A673 (cell line): ENCODE measurements at regions not wholly inside any gene's neighbourhood (a gene's known extent, or its start where the extent isn't known, plus 50 kb on each side); places are given as distances from the start of the nearest gene placed in this dataset.

ENCODE experiments used
- BruUV-seq: library from RNA; stranded (reverse); fragments of 400-500 nt; replicated peaks from 2 replicates; lab custom pipeline; 2021; lab: Mats Ljungman, UMichigan
- CTCF ChIA-PET: fragments of 300-600 bp; sonication (Branson Sonifier 250); formaldehyde crosslinking; loops from one replicate; lab custom pipeline; 2022; ENCODE audit warnings: antibody characterized with exemption; lab: Charles Lee
- POLR2A ChIA-PET: fragments of 300-600 bp; sonication (Branson Sonifier 250); formaldehyde crosslinking; loops from one replicate; lab custom pipeline; 2022; ENCODE audit warnings: antibody characterized with exemption; ENCODE audit not compliant: low non-redundant PET; lab: Charles Lee
- DNase-seq: peaks from one replicate; pipeline ENCODE4 v3.0.0-alpha.2; 2015; ENCODE audit warnings: low spot score
- H3K27ac ChIP-seq: fragments of 200-600 bp; sonication (generic); 2 replicates; pipeline ENCODE4 v1.5.1; 2016; ENCODE audit warnings: mixed run types, low read depth, mild to moderate bottlenecking, mixed read lengths, antibody characterized with exemption, low read length; ENCODE audit not compliant: poor library complexity, severe bottlenecking
- H3K27me3 ChIP-seq: fragments of 200-600 bp; sonication (generic); replicated peaks from 2 replicates; pipeline ENCODE4 v1.6.1; 2017; ENCODE audit warnings: mixed run types, low read depth, mild to moderate bottlenecking, mixed read lengths, antibody characterized with exemption, low read length; ENCODE audit not compliant: insufficient read depth, poor library complexity
- H3K36me3 ChIP-seq: fragments of 200-600 bp; sonication (generic); 2 replicates; pipeline ENCODE4 v1.6.1; 2016; ENCODE audit warnings: mixed run types, mild to moderate bottlenecking, mixed read lengths, antibody characterized with exemption, low read length; ENCODE audit not compliant: insufficient read depth, poor library complexity, severe bottlenecking
- H3K4me1 ChIP-seq: fragments of 200-600 bp; sonication (generic); 2 replicates; pipeline ENCODE4 v1.6.1; 2017; ENCODE audit warnings: mixed run types, mild to moderate bottlenecking, mixed read lengths, antibody characterized with exemption, low read length; ENCODE audit not compliant: insufficient read depth, poor library complexity, severe bottlenecking
- H3K4me3 ChIP-seq: fragments of 200-600 bp; sonication (generic); 2 replicates; pipeline ENCODE4 v1.5.1; 2016; ENCODE audit warnings: low read depth, mixed run types, mild to moderate bottlenecking, mixed read lengths, low read length; ENCODE audit not compliant: poor library complexity, severe bottlenecking
- H3K9me3 ChIP-seq: fragments of 200-600 bp; sonication (generic); 2 replicates; pipeline ENCODE4 v1.6.1; 2016; ENCODE audit warnings: mixed run types, low read depth, mild to moderate bottlenecking, mixed read lengths, antibody characterized with exemption, low read length; ENCODE audit not compliant: poor library complexity, severe bottlenecking
- EZH2 ChIP-seq: fragments of 200-600 bp; sonication (generic); IDR thresholded peaks from 2 replicates; pipeline ENCODE4 v1.6.1; 2017; ENCODE audit warnings: borderline replicate concordance, low read depth, mild to moderate bottlenecking, mixed read lengths, antibody characterized with exemption, low read length; ENCODE audit not compliant: poor library complexity, severe bottlenecking
- intact Hi-C: fragments of 100-400 bp; cut with micrococcal nuclease; formaldehyde crosslinking; loops from one replicate; pipeline ENCODE4 v1.10.0; 2022; ENCODE audit not compliant: unreplicated experiment
- TF ChIP-seq, protein P1 (sequence below): fragments of 300-800, 200-600 bp; sonication (generic); conservative IDR thresholded peaks from 2 replicates; pipeline ENCODE4 v1.5.1; 2017; ENCODE audit warnings: low read depth, mild to moderate bottlenecking, antibody characterized with exemption, low read length, moderate library complexity, mixed read lengths

DNA sequence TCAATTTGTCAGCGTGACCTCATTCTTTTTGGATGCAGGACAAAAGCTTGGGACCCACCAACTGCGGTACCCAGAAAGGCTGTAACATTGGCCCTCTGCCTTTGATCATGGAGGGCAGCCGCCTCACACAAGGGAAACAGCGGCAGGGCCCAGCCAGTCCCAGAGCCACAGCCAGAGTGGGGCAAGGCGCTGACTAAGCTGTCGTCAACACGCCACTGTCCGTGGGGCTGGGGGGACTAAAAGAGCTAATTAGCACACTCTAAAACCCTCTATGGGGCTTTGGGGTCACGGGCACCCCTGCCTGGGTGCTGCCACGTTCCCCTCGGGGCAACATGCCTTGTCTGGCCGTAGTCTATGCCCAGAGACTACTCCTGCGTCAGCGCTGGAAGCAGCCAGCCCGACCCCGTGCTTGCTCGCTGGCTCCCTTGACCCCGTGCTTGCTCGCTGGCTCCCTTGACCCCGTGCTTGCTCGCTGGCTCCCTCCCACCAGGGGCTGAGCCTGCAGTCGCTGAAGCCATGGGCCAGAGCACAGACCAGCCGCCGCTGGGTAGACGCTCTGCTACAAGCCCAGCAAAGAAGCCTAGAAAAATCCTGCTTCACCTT is 598.4 kb downstream of the MBD2 start:
- H3K4me1 ChIP-seq: no peaks in the 10 kb centered on the region
- H3K9me3 ChIP-seq: no peaks in the 10 kb centered on the region
- H3K36me3 ChIP-seq: no peaks in the 10 kb centered on the region
- no peak for DNase-seq
- no TSS peak for BruUV-seq
- no peaks in the 10 kb centered on the region for H3K27me3 ChIP-seq
- TF ChIP-seq EZH2: no peak
- no peak overlapping the region for H3K27ac ChIP-seq
- intact Hi-C loops: no loop called here
- ChIA-PET CTCF (no interaction called here), POLR2A (interaction anchor here (0.7 kb wide), 1 partner anchor 543 kb away, joined by 3 read pairs; no protein-coding TSS in a partner anchor)
- no peak overlapping the region for H3K4me3 ChIP-seq

DNA sequence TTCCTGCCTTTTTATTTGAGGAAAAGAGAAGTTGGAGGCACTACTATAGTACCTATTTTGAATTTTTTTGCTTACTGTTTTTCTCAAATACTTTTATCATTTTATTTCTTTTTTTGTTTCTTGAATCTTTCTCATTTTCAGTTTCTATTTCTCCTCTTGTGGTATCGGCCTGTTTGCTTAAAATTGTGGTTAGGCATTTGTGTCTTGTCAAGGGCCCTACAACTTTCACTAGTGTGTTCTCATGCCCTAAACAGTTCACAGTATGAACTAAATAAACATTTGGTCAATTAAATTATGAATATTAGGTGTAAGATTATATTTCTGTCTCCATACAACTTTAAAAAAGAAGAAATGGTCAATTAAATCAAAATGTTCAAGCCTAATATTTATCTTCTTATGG is 613.5 kb downstream of the MBD2 start:
- ChIA-PET CTCF (no interaction called here), POLR2A (no interaction called here)
- H3K36me3 ChIP-seq: no peaks in the 10 kb centered on the region
- no TSS peak for BruUV-seq
- no peaks in the 10 kb centered on the region for H3K9me3 ChIP-seq
- intact Hi-C loops: no loop called here
- no peak overlapping the region for H3K27ac ChIP-seq
- H3K27me3 ChIP-seq: peaks cover 6% of the 10 kb centered on the region
- TF ChIP-seq EZH2: no peak
- TF ChIP-seq, protein P1, sequence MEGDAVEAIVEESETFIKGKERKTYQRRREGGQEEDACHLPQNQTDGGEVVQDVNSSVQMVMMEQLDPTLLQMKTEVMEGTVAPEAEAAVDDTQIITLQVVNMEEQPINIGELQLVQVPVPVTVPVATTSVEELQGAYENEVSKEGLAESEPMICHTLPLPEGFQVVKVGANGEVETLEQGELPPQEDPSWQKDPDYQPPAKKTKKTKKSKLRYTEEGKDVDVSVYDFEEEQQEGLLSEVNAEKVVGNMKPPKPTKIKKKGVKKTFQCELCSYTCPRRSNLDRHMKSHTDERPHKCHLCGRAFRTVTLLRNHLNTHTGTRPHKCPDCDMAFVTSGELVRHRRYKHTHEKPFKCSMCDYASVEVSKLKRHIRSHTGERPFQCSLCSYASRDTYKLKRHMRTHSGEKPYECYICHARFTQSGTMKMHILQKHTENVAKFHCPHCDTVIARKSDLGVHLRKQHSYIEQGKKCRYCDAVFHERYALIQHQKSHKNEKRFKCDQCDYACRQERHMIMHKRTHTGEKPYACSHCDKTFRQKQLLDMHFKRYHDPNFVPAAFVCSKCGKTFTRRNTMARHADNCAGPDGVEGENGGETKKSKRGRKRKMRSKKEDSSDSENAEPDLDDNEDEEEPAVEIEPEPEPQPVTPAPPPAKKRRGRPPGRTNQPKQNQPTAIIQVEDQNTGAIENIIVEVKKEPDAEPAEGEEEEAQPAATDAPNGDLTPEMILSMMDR: no peak
- H3K4me1 ChIP-seq: no peaks in the 10 kb centered on the region
- no peak overlapping the region for H3K4me3 ChIP-seq
- DNase-seq: no peak

DNA sequence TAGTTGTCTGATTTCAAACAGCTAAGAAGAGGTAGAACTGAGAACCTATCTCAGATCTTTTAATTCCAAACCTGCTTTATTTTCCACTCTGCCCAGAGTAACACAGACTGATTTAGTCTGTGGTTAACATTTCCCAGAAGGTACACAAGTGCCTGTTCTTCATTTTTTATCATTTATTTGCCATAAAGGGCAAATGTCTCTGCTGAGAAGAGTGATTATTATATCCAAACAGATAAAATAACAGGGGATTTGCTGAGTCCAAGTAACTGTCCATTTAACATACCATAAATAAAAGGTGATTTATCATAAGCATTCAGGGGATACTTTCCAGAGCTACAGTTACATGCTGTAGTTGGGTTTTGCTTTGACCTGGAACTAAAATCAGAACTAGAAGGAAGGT is 617.7 kb downstream of the MBD2 start:
- TF ChIP-seq, protein P1: no peak
- no peak for TF ChIP-seq EZH2
- Histone ChIP-seq H3K4me3 (no peak overlapping the region), H3K27ac (no peak overlapping the region), H3K27me3 (peaks cover under 1% of the 10 kb centered on the region), H3K4me1 (no peaks in the 10 kb centered on the region), H3K36me3 (no peaks in the 10 kb centered on the region), H3K9me3 (no peaks in the 10 kb centered on the region)
- no TSS peak for BruUV-seq
- ChIA-PET POLR2A (no interaction called here), CTCF (no interaction called here)
- intact Hi-C loops: no loop called here
- DNase-seq: no peak

DNA sequence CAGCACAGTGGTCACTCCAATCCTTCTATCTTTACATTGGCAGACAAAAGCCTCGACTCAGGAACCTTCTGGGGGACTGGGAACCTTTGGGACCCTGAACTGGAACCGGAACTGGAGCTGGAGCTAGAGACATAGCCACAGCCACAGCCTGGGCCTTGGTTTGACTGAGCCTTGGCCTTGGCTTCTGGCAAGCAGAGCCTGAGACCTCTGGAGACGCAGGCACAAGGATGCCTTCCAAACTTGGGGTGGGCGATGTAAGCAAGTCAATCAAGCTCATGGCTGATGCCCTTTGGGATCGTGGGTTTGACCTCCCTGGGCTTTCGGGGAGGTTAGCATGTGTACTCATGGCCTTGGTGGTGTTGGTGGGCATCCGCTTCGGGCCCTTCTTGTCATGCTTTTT is 619.3 kb downstream of the MBD2 start:
- intact Hi-C loops: no loop called here
- POLR2A ChIA-PET: no interaction called here
- no peaks in the 10 kb centered on the region for H3K9me3 ChIP-seq
- H3K4me1 ChIP-seq: no peaks in the 10 kb centered on the region
- CTCF ChIA-PET: no interaction called here
- H3K27ac ChIP-seq: no peak overlapping the region
- no peak for DNase-seq
- no peaks in the 10 kb centered on the region for H3K27me3 ChIP-seq
- H3K36me3 ChIP-seq: no peaks in the 10 kb centered on the region
- TF ChIP-seq EZH2: no peak
- TF ChIP-seq, protein P1: no peak
- BruUV-seq: no TSS peak
- H3K4me3 ChIP-seq: no peak overlapping the region
